ENCODE measurements at regions not wholly inside any gene's neighbourhood (a gene's known extent, or its start where the extent isn't known, plus 50 kb on each side); places are given as distances from the start of the nearest gene placed in this dataset.

- ChIA-PET CTCF (no interaction called here), POLR2A (no interaction called here)
- Histone ChIP-seq H3K27me3 (ENCODE audit: control insufficient read depth, insufficient read depth, low read length) (no peaks in the 10 kb centered on the region), H3K36me3 (ENCODE audit: control insufficient read depth, insufficient read depth, low read length) (no peaks in the 10 kb centered on the region), H3K4me3 (ENCODE audit: low read depth, low read length) (no peak overlapping the region)
- DNase-seq (ENCODE audit: low read depth) = no peak
- TF ChIP-seq, protein P1, sequence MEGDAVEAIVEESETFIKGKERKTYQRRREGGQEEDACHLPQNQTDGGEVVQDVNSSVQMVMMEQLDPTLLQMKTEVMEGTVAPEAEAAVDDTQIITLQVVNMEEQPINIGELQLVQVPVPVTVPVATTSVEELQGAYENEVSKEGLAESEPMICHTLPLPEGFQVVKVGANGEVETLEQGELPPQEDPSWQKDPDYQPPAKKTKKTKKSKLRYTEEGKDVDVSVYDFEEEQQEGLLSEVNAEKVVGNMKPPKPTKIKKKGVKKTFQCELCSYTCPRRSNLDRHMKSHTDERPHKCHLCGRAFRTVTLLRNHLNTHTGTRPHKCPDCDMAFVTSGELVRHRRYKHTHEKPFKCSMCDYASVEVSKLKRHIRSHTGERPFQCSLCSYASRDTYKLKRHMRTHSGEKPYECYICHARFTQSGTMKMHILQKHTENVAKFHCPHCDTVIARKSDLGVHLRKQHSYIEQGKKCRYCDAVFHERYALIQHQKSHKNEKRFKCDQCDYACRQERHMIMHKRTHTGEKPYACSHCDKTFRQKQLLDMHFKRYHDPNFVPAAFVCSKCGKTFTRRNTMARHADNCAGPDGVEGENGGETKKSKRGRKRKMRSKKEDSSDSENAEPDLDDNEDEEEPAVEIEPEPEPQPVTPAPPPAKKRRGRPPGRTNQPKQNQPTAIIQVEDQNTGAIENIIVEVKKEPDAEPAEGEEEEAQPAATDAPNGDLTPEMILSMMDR (IDR thresholded peaks at IDR 0.05; ENCODE audit: insufficient read depth, low read depth, low read length) = no peak
These were observed 770.8 kb upstream of the TENM4 start for GRCh38 chr11:80211673-80212072.

DNA sequence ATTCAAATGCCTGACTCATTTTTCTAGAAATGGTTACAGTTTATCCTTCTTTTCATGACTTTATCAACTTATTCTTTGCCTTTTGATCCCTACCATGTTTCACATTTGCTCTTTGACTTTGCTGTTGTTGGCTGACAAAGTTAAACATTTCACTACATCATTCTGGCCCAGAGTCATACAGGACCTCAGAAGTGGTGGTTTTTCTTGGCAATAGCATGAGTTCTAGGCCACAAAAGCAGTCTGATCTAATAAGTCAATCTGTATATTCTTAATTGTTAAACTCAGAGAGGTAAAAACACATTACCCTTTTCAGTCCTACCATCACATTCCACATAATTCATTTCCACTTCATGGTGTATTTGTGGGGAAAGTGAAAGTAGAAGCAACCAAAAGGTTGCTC lies 763.2 kb upstream of the TENM4 start:
- ChIA-PET CTCF (no interaction called here), POLR2A (no interaction called here)
- TF ChIP-seq, protein P1 (IDR thresholded peaks at IDR 0.05; ENCODE audit: insufficient read depth, low read depth, low read length) = no peak
- H3K36me3 ChIP-seq (ENCODE audit: control insufficient read depth, insufficient read depth, low read length) = no peaks in the 10 kb centered on the region
- no peak for DNase-seq (ENCODE audit: low read depth)
- H3K27me3 ChIP-seq (ENCODE audit: control insufficient read depth, insufficient read depth, low read length) = no peaks in the 10 kb centered on the region
- H3K4me3 ChIP-seq (ENCODE audit: low read depth, low read length) = no peak overlapping the region

GRCh38 chr11:80196932-80197554 lies 756.2 kb upstream of the TENM4 start:
- TF ChIP-seq, protein P1 (IDR thresholded peaks at IDR 0.05; ENCODE audit: insufficient read depth, low read depth, low read length) = no peak
- DNase-seq (ENCODE audit: low read depth) = no peak
- no peaks in the 10 kb centered on the region for H3K36me3 ChIP-seq (ENCODE audit: control insufficient read depth, insufficient read depth, low read length)
- ChIA-PET POLR2A (no interaction called here), CTCF (interaction anchor here (0.8 kb wide), 1 partner anchor 685 kb away, joined by 3 read pairs; no protein-coding TSS in a partner anchor)
- H3K4me3 ChIP-seq (ENCODE audit: low read depth, low read length) = no peak overlapping the region
- no peaks in the 10 kb centered on the region for H3K27me3 ChIP-seq (ENCODE audit: control insufficient read depth, insufficient read depth, low read length)

DNA sequence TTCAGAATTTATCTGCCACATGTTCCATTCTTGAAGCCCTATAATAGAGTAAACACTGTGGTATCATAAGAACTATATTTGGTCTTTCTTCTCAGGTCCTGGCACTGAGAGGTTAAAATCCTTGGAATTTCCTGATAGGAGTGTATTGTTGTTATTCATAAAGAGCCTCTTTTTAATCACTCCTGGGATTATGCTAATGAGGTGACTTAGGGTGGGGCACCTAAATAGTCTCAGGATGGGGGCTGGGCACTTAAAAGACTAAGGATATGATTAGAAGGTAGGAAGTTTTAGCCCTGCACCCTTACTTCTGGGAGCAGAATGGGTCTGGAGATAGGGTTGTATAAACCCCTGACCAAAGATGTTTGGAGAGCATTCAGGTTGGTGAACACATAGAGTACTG lies 755.2 kb upstream of the TENM4 start:
- CTCF ChIA-PET = interaction anchor here (0.6 to 1.6 kb wide), 2 partner anchors 14 to 703 kb away, joined by 3 read pairs; no protein-coding TSS in a partner anchor
- POLR2A ChIA-PET = no interaction called here
- DNase-seq (ENCODE audit: low read depth) = no peak
- TF ChIP-seq, protein P1 (IDR thresholded peaks at IDR 0.05; ENCODE audit: insufficient read depth, low read depth, low read length) = no peak
- Histone ChIP-seq H3K27me3 (ENCODE audit: control insufficient read depth, insufficient read depth, low read length) (no peaks in the 10 kb centered on the region), H3K36me3 (ENCODE audit: control insufficient read depth, insufficient read depth, low read length) (no peaks in the 10 kb centered on the region), H3K4me3 (ENCODE audit: low read depth, low read length) (no peak overlapping the region)

DNA sequence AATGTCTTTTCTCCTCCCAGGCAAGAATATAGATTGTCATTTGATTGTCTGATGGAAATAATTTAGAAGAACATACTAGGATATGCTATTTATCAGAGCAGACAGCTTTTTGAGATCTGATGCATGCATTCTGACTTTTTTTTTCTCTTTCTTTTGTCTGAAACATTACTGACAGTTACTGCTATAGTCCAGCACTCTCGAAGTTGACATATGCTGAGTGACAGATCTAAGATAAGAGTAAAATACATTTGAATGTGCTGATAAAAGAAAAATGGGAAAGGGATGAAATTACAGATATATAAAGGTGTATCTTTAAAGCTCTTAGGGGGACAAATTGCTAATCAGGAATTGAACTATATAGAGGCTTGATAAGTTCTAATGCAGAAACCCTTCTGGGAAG lies 753.8 kb upstream of the TENM4 start:
- ChIA-PET POLR2A (no interaction called here), CTCF (interaction anchor here (1.6 kb wide), 1 partner anchor 15 kb away, joined by 3 read pairs; no protein-coding TSS in a partner anchor)

More for the DNA sequence above, 753.8 kb upstream of the TENM4 start:
- H3K27me3 ChIP-seq (ENCODE audit: control insufficient read depth, insufficient read depth, low read length) = no peaks in the 10 kb centered on the region
- no peak overlapping the region for H3K4me3 ChIP-seq (ENCODE audit: low read depth, low read length)
- DNase-seq (ENCODE audit: low read depth) = no peak
- TF ChIP-seq, protein P1 (IDR thresholded peaks at IDR 0.05; ENCODE audit: insufficient read depth, low read depth, low read length) = no peak
- no peaks in the 10 kb centered on the region for H3K36me3 ChIP-seq (ENCODE audit: control insufficient read depth, insufficient read depth, low read length)
